GM18505 (cell line): ENCODE measurements at regions not wholly inside any gene's neighbourhood (a gene's known extent, or its start where the extent isn't known, plus 50 kb on each side); places are given as distances from the start of the nearest gene placed in this dataset.
"Not testable (repeated sequence)": the region's sequence is repeated elsewhere in the genome, so short reads cannot be mapped to it uniquely, and the experiment has no call there.

ENCODE experiments used
- ATAC-seq: cut with Tn5 transposase; IDR thresholded peaks from one replicate; pipeline ENCODE4 v1.9.1; 2021; ENCODE audit not compliant: unreplicated experiment
- POLR2A ChIP-seq: IDR thresholded peaks from 4 replicates; pipeline ENCODE4 v1.6.1; 2011; ENCODE audit warnings: borderline replicate concordance; ENCODE audit not compliant: insufficient read depth, insufficient read length; ENCODE audit errors: extremely low read depth

GRCh38 chr10:90245623-90246022 is 544.2 kb downstream of the KIF20B start:
- ATAC-seq: no peak
- no peak for TF ChIP-seq POLR2A

DNA sequence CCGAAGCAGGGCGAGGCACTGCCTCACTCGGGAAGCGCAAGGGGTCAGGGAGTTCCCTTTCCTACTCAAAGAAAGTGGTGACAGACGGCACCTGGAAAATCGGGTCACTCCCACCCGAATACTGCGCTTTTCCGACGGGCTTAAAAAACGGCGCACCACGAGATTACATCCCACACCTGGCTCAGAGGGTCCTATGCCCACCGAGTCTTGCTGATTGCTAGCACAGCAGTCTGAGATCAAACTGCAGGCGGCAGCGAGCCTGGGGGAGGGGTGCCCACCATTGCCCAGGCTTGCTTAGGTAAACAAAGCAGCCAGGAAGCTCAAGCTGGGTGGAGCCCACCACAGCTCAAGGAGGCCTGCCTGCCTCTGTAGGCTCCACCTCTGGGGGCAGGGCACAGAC is 549.4 kb downstream of the KIF20B start:
- ATAC-seq: not testable (repeated sequence)

DNA sequence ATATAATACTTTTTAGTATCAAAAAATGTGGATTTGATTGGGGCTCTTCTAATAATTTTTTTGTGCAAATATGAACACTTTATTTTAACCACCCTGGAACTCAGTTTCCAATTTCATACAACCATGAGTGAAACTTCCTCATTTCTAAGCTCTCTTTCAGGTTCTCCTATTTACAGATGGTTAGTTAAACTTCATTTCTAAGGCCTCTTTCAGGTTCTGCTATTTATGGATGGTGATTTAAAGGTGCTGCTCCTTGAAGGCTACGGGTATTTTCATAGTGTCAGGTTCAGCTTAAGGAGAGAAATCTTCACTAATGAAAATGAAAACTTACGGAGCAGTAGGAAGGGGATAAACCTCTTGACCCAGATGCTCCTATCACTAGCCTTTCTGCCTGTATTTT is 568.3 kb downstream of the KIF20B start:
- no peak for TF ChIP-seq POLR2A
- no peak for ATAC-seq

DNA sequence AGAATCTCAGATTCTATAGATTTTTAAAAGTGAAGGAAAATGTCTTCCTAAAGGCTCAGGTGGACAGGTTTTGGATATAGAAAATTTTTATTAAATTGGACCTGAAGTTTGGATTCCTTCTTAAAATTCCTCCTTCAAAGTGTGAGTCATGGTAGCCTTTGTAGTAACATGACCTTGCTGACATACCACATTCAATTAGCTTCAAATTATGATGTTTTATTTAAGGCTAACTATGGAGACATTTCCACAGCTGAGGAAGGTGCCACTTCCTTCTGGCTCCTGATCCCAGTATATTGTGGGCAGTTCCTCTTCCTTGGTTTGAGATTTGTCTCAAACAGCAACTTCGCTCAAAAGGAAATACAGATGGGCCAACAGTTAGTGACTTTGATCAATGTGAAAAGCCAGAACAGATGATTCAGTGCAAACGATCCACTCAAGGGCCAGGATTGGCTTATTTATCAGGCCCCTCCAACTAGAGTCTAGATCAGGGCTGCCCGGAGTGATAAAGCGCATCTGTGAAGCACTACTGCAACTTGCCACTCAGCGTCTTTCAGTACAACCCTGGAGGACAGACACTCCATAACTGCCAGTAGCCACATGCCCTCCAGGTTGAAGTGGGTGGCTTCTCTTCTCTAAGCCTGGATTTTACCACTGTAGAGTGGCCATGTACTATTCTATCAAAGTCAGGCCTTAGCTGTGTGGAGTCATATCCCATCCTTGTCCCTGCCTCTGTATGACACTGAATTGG is 573.5 kb downstream of the KIF20B start:
- ATAC-seq: no peak
- no peak for TF ChIP-seq POLR2A

DNA sequence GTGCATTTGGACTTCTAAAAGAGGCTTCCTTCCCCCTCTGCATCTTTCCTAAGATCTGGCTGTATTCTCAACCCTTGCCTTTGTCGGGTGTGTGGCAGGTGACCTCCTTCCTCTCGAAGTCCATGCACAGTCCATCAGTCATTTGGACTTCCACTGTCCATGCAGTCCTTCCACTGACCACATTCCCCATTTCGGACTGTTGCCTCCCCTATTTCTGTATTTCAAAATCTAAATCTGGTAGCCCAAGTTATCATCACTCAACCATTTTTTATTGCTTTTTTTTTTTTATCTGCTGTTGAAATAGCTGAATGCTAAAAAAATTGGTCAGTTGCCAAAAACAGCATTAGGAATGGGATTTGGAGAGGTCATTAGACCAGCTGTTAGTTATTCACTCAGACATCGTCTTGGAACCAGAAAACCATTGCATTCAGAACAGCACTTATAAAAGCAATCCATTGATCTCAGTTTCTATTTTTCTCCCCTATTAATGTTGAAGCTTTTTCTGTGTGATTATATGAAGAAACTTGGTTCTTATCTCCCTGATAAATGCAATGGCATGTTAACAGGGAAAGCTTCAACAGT is 575.6 kb downstream of the KIF20B start:
- no peak for TF ChIP-seq POLR2A
- no peak for ATAC-seq

- no peak for ATAC-seq
Observed at GRCh38 chr10:90286406-90286805, 571.4 kb downstream of the HTR7 start.

DNA sequence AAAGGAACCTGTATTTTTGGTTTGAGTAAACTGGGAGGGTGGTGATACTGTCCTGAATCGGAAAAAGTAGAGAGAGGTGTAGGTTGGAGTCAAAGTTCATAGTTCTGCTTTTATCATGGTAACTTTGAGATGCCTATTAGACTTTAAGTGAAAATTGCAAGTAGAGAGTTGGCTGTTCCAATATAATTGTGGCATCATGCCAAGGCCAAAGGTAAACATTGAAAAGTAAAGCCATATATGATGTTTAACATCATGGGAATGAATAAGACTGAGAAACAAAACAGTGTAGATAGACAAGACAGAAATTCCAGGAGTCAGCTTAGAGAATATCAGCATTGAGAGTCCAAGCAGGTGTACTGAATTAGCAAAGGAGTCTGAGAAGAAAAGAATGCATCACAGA is 570.9 kb downstream of the HTR7 start:
- no peak for ATAC-seq
- TF ChIP-seq POLR2A: no peak

More at GRCh38 chr10:90286406-90286805, 571.4 kb downstream of the HTR7 start:
- no peak for TF ChIP-seq POLR2A

DNA sequence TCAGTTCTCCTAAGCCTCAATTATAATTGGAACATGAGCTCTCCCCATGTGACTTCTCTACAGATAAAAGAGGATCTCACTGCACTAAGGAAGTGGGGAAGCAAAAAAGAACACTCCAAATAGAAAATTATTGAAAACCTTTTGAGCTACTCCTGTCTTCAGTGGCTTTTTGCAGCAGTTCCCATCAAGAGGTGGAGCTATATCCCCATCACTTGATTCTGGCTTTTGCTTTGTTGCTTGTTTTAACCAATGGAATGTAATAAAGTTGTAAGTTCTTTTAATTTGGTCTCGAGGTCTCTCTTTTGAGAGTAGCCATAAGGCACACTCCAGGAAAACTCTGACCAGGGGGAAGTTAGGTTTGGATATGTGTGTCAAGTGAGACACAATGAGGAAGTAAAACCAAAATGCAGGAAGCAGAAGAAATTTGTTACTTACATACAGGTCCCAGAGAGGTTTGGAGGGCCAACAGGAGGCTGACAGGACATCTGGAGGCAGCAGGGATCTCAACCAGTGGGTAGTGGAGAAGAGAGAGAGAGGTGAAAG is 569.4 kb downstream of the HTR7 start:
- ATAC-seq: no peak
- TF ChIP-seq POLR2A: no peak

DNA sequence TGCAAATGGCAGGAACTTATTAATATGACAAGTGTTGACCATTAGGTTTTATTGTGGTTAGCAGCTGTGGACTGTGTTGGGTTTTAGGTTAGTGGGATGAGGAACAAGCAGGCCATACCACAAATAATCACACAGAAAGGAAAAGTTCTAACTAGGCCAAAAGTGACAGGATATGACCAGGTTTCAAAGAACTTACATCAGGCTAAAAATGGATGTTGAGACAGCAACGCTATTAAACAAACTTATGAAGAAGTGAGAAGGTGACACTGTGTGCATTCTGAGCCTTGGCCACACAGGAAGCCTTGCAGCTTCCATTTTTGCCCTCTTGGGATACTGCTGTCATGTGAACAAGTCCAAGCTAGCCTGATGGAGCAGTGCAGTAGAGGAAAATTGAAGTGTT is 568.8 kb downstream of the HTR7 start:
- no peak for ATAC-seq
- no peak for TF ChIP-seq POLR2A

- no peak for ATAC-seq
Observed at GRCh38 chr10:90293616-90294015, 564.2 kb downstream of the HTR7 start.

GRCh38 chr10:90294821-90295540 is 562.9 kb downstream of the HTR7 start:
- not testable (repeated sequence) for ATAC-seq

More at GRCh38 chr10:90293616-90294015, 564.2 kb downstream of the HTR7 start:
- no peak for TF ChIP-seq POLR2A

GRCh38 chr10:90302031-90302430 is 555.8 kb downstream of the HTR7 start:
- ATAC-seq: not testable (repeated sequence)

GRCh38 chr10:90302758-90303481 is 554.9 kb downstream of the HTR7 start:
- ATAC-seq: no peak
- TF ChIP-seq POLR2A: no peak

- ATAC-seq: no peak
- no peak for TF ChIP-seq POLR2A
Observed at GRCh38 chr10:90304533-90304932, 553.3 kb downstream of the HTR7 start.

- TF ChIP-seq POLR2A: no peak
- no peak for ATAC-seq
Observed at GRCh38 chr10:90306187-90306586, 551.7 kb downstream of the HTR7 start.
